ENCODE measurements at regions not wholly inside any gene's neighbourhood (a gene's known extent, or its start where the extent isn't known, plus 50 kb on each side); places are given as distances from the start of the nearest gene placed in this dataset.

DNA sequence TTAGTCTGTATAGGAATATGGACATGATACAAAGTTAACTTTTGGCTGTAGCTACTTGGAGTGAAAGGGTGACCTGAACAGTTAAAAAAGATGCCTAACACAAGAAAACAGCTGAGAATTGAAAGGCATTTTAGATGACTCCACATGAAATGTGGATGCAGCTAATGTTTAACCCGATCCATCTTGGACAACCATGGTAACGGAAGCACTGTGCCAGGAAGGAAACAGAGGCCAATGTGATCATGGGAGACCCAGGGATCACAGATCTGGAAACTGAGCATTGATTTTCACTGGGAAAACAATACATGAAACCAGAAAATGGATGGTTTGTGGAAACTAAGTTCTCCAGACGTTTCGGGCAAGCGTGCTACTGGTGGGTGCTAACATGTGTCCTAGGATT is 669.1 kb downstream of the GALR1 start:
- Histone ChIP-seq H3K4me1 (ENCODE audit: control insufficient read depth, insufficient read depth, low read length) (no peaks in the 10 kb centered on the region), H3K27ac (ENCODE audit: low read length) (no peak overlapping the region), H3K27me3 (ENCODE audit: control insufficient read depth, insufficient read depth, low read length) (no peaks in the 10 kb centered on the region), H3K4me3 (ENCODE audit: low read length) (no peak overlapping the region), H3K36me3 (ENCODE audit: control insufficient read depth, insufficient read depth, low read length) (no peaks in the 10 kb centered on the region), H3K9me3 (ENCODE audit: control insufficient read depth, insufficient read depth, low read length) (no peaks in the 10 kb centered on the region)
- DNase-seq (ENCODE audit: low read depth, low spot score) = no peak
- no CpG with 5 or more reads among the region's 5 CpGs for whole genome bisulfite sequencing (ENCODE audit: insufficient coverage, insufficient read length)

DNA sequence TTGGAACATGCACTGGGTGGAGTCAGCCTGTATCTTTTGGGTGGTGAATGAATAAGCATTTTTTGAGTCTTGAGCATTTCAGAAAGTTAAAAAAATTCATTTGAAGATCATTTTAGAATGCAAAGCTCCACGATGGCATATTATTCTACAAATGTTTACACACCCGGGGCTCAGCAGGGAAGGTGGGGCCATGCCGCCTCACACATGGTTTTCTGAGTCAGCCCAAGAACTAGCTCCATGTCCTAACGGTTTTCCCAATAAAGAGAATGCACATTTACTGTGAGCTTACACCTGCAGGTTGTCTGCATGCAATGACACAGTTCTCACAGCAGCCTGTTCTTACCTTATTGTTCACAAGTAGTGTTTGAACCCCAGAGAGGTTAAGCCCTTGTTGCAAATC is 670.3 kb downstream of the GALR1 start:
- no CpG with 5 or more reads among the region's 4 CpGs for WGBS (ENCODE audit: insufficient coverage, insufficient read length)
- no peaks in the 10 kb centered on the region for H3K36me3 ChIP-seq (ENCODE audit: control insufficient read depth, insufficient read depth, low read length)

DNA sequence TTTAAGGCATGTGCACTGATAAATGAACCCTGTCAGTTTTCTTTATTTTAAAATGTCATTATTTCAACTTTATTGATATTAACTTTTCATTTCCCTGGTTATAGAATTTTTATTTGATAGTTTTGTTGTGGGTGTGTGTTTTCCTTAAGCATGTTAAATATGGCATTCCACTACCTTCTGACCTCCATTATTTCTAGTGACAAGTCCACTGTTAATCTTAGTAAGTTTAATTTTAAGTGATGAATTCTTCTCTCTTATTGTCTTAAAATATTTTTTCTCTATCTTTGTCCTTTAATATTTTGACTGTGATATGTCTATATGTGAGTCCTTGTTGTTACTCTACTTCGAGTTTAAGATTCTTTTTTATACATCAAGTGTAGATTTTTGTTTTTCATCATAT is 685.7 kb downstream of the GALR1 start:
- Histone ChIP-seq H3K4me1 (ENCODE audit: control insufficient read depth, insufficient read depth, low read length) (no peaks in the 10 kb centered on the region), H3K9me3 (ENCODE audit: control insufficient read depth, insufficient read depth, low read length) (no peaks in the 10 kb centered on the region), H3K36me3 (ENCODE audit: control insufficient read depth, insufficient read depth, low read length) (no peaks in the 10 kb centered on the region), H3K4me3 (ENCODE audit: low read length) (no peak overlapping the region), H3K27me3 (ENCODE audit: control insufficient read depth, insufficient read depth, low read length) (no peaks in the 10 kb centered on the region), H3K27ac (ENCODE audit: low read length) (no peak overlapping the region)
- WGBS (ENCODE audit: insufficient coverage, insufficient read length) = no CpG with 5 or more reads among the region's 1 CpG
- DNase-seq (ENCODE audit: low read depth, low spot score) = no peak

More for the DNA sequence above, 670.3 kb downstream of the GALR1 start:
- Histone ChIP-seq H3K9me3 (ENCODE audit: control insufficient read depth, insufficient read depth, low read length) (no peaks in the 10 kb centered on the region), H3K4me1 (ENCODE audit: control insufficient read depth, insufficient read depth, low read length) (no peaks in the 10 kb centered on the region), H3K27me3 (ENCODE audit: control insufficient read depth, insufficient read depth, low read length) (no peaks in the 10 kb centered on the region), H3K4me3 (ENCODE audit: low read length) (no peak overlapping the region), H3K27ac (ENCODE audit: low read length) (no peak overlapping the region)
- no peak for DNase-seq (ENCODE audit: low read depth, low spot score)

DNA sequence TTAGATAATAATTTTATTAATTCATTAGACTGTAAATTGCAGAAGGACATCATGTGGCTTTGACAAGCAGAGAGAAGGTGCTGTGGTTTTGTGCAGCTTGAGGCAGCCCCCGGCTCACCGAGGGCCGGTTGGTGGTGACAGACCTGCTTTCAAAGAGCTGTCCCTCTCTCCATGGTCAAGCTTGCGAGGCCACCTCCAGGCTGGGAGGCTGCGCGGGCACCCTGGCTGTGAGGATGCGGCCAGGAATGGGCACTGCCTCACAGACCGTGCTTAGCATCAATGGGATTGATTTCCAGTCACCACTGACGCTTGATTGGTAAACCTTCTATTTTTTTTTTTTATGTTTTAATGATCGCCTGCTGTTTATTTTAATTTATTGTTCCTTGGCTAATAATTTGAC is 690.9 kb downstream of the GALR1 start:
- Histone ChIP-seq H3K4me1 (ENCODE audit: control insufficient read depth, insufficient read depth, low read length) (no peaks in the 10 kb centered on the region), H3K4me3 (ENCODE audit: low read length) (no peak overlapping the region), H3K27me3 (ENCODE audit: control insufficient read depth, insufficient read depth, low read length) (no peaks in the 10 kb centered on the region), H3K27ac (ENCODE audit: low read length) (no peak overlapping the region), H3K36me3 (ENCODE audit: control insufficient read depth, insufficient read depth, low read length) (no peaks in the 10 kb centered on the region), H3K9me3 (ENCODE audit: control insufficient read depth, insufficient read depth, low read length) (no peaks in the 10 kb centered on the region)
- no peak for DNase-seq (ENCODE audit: low read depth, low spot score)
- no CpG with 5 or more reads among the region's 10 CpGs for WGBS (ENCODE audit: insufficient coverage, insufficient read length)

DNA sequence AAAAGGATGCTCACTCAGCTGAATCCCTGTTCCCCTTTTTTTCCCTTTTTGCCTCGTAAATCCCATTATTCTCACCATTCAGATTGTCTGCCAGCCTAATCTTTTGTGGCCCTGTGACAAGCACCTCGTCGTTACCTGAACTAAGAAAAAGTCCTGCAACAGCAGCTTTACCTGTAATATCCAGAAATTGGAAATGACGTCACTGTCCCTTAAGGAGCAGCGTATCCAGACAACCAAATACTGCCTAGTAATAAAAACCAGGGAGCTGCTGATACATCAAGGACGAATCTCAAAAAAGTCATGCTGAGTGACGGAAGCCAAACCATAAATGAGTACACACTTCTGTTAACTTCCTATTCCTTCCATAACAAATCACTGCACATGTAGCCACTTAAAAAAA is 694.9 kb downstream of the GALR1 start:
- WGBS (ENCODE audit: insufficient coverage, insufficient read length) = no CpG with 5 or more reads among the region's 7 CpGs
- DNase-seq (ENCODE audit: low read depth, low spot score) = no peak
- Histone ChIP-seq H3K4me3 (ENCODE audit: low read length) (no peak overlapping the region), H3K27ac (ENCODE audit: low read length) (no peak overlapping the region), H3K9me3 (ENCODE audit: control insufficient read depth, insufficient read depth, low read length) (no peaks in the 10 kb centered on the region), H3K4me1 (ENCODE audit: control insufficient read depth, insufficient read depth, low read length) (no peaks in the 10 kb centered on the region), H3K36me3 (ENCODE audit: control insufficient read depth, insufficient read depth, low read length) (no peaks in the 10 kb centered on the region), H3K27me3 (ENCODE audit: control insufficient read depth, insufficient read depth, low read length) (no peaks in the 10 kb centered on the region)

DNA sequence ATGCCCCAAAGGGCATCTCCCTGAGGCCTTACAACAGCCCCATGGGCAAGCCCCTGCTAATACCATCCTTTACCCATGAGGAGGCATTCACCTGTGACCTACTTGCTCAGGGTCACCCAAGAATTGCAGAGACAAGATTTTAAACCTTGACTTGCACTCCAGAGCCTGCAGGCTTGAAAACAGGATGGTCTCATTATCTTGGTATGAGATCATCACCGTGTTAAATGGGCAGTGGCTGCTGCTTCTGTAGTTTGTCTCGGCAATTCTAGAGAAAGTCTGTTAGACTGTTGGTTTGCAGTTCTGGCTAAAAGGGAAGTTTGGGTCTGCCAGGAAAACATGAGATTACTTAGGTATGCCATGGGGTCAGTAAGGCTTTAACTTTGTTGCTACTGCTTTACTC is 698.9 kb downstream of the GALR1 start:
- Histone ChIP-seq H3K27ac (ENCODE audit: low read length) (no peak overlapping the region), H3K27me3 (ENCODE audit: control insufficient read depth, insufficient read depth, low read length) (no peaks in the 10 kb centered on the region), H3K9me3 (ENCODE audit: control insufficient read depth, insufficient read depth, low read length) (no peaks in the 10 kb centered on the region), H3K4me3 (ENCODE audit: low read length) (no peak overlapping the region), H3K4me1 (ENCODE audit: control insufficient read depth, insufficient read depth, low read length) (no peaks in the 10 kb centered on the region), H3K36me3 (ENCODE audit: control insufficient read depth, insufficient read depth, low read length) (no peaks in the 10 kb centered on the region)
- DNase-seq (ENCODE audit: low read depth, low spot score) = no peak
- no CpG with 5 or more reads among the region's 2 CpGs for WGBS (ENCODE audit: insufficient coverage, insufficient read length)

DNA sequence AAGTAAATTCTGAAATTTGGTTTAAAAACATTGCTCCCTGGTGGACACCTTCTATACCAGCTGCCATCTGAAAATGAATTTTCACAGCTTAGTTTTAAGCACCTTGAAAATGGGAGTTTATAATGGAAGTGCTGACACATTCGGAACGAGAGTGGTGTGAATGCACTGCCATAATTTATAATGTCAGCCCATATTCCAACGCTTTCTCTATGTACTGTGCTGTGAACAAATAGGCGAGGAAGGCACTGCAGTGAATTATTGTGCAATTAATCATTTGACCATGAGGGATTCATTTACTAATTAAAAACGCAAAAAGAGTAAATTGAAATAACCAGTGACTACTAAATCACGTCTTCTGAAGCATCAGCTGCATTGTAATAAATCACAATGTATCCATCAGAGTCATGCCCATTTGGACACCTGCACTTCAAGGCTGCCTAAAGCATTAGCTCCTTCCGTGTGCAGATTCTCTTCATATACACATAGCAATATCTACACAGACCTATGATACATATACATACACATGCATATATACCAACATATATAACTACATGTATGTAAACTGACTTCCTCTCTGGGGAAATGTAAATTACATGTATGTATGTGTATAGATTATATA is 699.8 kb downstream of the GALR1 start:
- Histone ChIP-seq H3K36me3 (ENCODE audit: control insufficient read depth, insufficient read depth, low read length) (no peaks in the 10 kb centered on the region), H3K4me3 (ENCODE audit: low read length) (no peak overlapping the region), H3K4me1 (ENCODE audit: control insufficient read depth, insufficient read depth, low read length) (no peaks in the 10 kb centered on the region), H3K9me3 (ENCODE audit: control insufficient read depth, insufficient read depth, low read length) (no peaks in the 10 kb centered on the region), H3K27ac (ENCODE audit: low read length) (no peak overlapping the region), H3K27me3 (ENCODE audit: control insufficient read depth, insufficient read depth, low read length) (no peaks in the 10 kb centered on the region)
- no CpG with 5 or more reads among the region's 7 CpGs for WGBS (ENCODE audit: insufficient coverage, insufficient read length)
- DNase-seq (ENCODE audit: low read depth, low spot score) = no peak

DNA sequence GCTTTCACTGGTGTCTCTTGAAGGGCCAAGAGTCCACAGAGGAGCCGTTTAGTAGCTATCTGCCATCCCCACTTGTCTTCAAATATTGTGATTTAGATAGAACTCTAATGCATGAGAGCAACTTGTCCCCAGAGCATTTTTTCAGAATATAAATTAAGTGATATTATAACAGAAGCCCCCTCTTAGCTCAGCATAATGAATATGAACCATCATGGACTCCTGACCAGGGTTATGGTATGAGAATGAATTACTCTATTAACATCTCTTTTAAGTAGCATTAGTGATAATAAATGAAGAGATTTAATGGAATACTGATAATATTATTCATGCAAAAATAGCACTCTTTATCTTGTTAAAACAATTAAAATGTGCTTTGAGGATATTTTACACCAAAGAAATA is 709.6 kb downstream of the GALR1 start:
- Histone ChIP-seq H3K9me3 (ENCODE audit: control insufficient read depth, insufficient read depth, low read length) (no peaks in the 10 kb centered on the region), H3K27me3 (ENCODE audit: control insufficient read depth, insufficient read depth, low read length) (no peaks in the 10 kb centered on the region), H3K27ac (ENCODE audit: low read length) (no peak overlapping the region), H3K36me3 (ENCODE audit: control insufficient read depth, insufficient read depth, low read length) (no peaks in the 10 kb centered on the region), H3K4me1 (ENCODE audit: control insufficient read depth, insufficient read depth, low read length) (no peaks in the 10 kb centered on the region), H3K4me3 (ENCODE audit: low read length) (no peak overlapping the region)
- no CpG with 5 or more reads among the region's 1 CpG for WGBS (ENCODE audit: insufficient coverage, insufficient read length)
- no peak for DNase-seq (ENCODE audit: low read depth, low spot score)

DNA sequence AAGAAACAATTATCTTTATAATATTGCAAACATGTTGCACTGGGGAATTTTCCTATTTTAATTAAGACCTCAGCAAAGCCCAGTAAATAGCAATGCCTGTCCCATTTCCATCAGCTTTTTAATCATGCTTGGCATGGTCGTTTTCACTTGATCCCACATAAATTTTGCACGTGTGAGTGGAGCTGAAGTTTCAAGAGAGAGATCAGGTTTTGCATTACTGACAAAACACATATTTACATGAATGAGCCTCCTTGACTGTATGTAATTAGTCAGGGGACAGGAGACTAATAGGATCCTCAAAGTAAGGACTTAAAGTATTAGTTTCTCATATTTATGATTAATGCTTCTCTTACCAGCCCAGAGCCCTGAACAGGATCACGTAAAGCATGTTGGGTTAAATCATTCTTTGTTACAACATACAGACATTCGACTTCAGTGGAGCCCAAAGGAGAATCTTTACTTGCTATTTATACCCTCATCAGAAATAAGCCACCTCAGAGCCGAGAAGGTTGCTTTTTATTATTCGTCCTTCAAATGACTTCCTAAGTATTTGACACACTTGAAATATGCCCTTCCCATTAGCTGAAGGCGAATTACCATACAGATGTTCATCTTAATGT is 711.3 kb downstream of the GALR1 start:
- Histone ChIP-seq H3K4me3 (ENCODE audit: low read length) (no peak overlapping the region), H3K27me3 (ENCODE audit: control insufficient read depth, insufficient read depth, low read length) (no peaks in the 10 kb centered on the region), H3K27ac (ENCODE audit: low read length) (no peak overlapping the region), H3K36me3 (ENCODE audit: control insufficient read depth, insufficient read depth, low read length) (no peaks in the 10 kb centered on the region), H3K4me1 (ENCODE audit: control insufficient read depth, insufficient read depth, low read length) (no peaks in the 10 kb centered on the region), H3K9me3 (ENCODE audit: control insufficient read depth, insufficient read depth, low read length) (no peaks in the 10 kb centered on the region)
- WGBS (ENCODE audit: insufficient coverage, insufficient read length) = no CpG with 5 or more reads among the region's 7 CpGs
- DNase-seq (ENCODE audit: low read depth, low spot score) = no peak

DNA sequence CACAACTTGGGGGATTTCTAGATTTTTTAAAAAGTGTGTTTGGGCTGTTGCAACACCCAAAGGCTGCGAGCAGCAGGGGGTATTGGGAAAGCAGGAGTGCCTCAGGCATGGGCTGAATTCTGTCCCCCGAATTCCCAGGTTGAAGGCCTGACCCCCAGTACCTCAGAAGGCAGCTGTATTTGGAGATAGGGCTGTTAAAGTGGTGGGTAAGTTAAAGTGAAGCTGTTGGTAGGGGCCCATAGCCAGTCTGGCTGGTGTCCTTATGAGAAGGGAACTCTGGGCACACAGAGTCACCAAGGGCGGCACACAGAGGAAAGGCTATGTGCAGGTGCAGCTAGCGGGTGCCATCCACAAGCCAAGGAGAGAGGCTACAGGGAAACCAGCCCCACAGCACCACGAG is 717.4 kb downstream of the GALR1 start:
- Histone ChIP-seq H3K4me1 (ENCODE audit: control insufficient read depth, insufficient read depth, low read length) (peaks cover 2% of the 10 kb centered on the region; the same call in 1 of the 2 replicates), H3K27me3 (ENCODE audit: control insufficient read depth, insufficient read depth, low read length) (no peaks in the 10 kb centered on the region), H3K9me3 (ENCODE audit: control insufficient read depth, insufficient read depth, low read length) (no peaks in the 10 kb centered on the region), H3K4me3 (ENCODE audit: low read length) (no peak overlapping the region), H3K27ac (ENCODE audit: low read length) (no peak overlapping the region), H3K36me3 (ENCODE audit: control insufficient read depth, insufficient read depth, low read length) (no peaks in the 10 kb centered on the region)
- WGBS (ENCODE audit: insufficient coverage, insufficient read length) = no CpG with 5 or more reads among the region's 5 CpGs
- no peak for DNase-seq (ENCODE audit: low read depth, low spot score)

DNA sequence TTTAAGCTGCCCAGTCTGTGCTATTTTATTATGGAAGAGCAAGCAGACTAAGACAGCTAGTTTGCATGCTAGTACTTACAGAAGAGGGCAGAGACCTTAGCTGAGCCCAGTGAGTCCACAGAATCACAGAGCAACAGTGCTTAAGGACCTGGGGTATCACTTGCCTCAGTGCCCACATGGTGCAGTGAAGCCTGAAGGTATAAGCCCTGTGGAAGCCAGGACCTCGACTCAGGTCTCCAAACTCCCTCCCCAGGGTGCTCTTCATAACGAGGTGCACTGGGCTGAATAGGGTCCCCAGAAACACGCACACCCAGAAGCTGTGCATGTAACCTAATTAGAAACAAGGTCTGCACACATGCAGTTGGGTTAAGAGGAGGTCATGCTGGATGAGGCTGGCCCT is 718.1 kb downstream of the GALR1 start:
- Histone ChIP-seq H3K27ac (ENCODE audit: low read length) (no peak overlapping the region), H3K4me3 (ENCODE audit: low read length) (no peak overlapping the region), H3K9me3 (ENCODE audit: control insufficient read depth, insufficient read depth, low read length) (no peaks in the 10 kb centered on the region), H3K4me1 (ENCODE audit: control insufficient read depth, insufficient read depth, low read length) (peaks cover 2% of the 10 kb centered on the region; the same call in 1 of the 2 replicates), H3K36me3 (ENCODE audit: control insufficient read depth, insufficient read depth, low read length) (no peaks in the 10 kb centered on the region), H3K27me3 (ENCODE audit: control insufficient read depth, insufficient read depth, low read length) (no peaks in the 10 kb centered on the region)
- no CpG with 5 or more reads among the region's 3 CpGs for WGBS (ENCODE audit: insufficient coverage, insufficient read length)
- DNase-seq (ENCODE audit: low read depth, low spot score) = no peak
